Skeletal muscle cell (primary cell): ENCODE measurements at regions not wholly inside any gene's neighbourhood (a gene's known extent, or its start where the extent isn't known, plus 50 kb on each side); places are given as distances from the start of the nearest gene placed in this dataset.
"Not testable (repeated sequence)": the region's sequence is repeated elsewhere in the genome, so short reads cannot be mapped to it uniquely, and the experiment has no call there.

ENCODE experiments used
- DNase-seq: peaks from one replicate; pipeline ENCODE4 v3.0.0-alpha.2; 2010; ENCODE audit warnings: low read depth
- H3K4me3 ChIP-seq: 2 replicates; pipeline ENCODE4 v1.5.1; 2011; ENCODE audit warnings: low read depth, mild to moderate bottlenecking, control low read depth, low read length, moderate library complexity

GRCh38 chr7:12921751-12922345 lies 234.4 kb downstream of the ARL4A start:
- no peak overlapping the region for H3K4me3 ChIP-seq

GRCh38 chr7:12923971-12924370 lies 236.5 kb downstream of the ARL4A start:
- H3K4me3 ChIP-seq: no peak overlapping the region
- no peak for DNase-seq

More at GRCh38 chr7:12921751-12922345, 234.4 kb downstream of the ARL4A start:
- no peak for DNase-seq

GRCh38 chr7:12926206-12926605 lies 238.8 kb downstream of the ARL4A start:
- DNase-seq: no peak
- no peak overlapping the region for H3K4me3 ChIP-seq

- DNase-seq: no peak
- no peak overlapping the region for H3K4me3 ChIP-seq
Observed at GRCh38 chr7:12927635-12928434, 240.4 kb downstream of the ARL4A start.

- H3K4me3 ChIP-seq: no peak overlapping the region
- DNase-seq: no peak
Observed at GRCh38 chr7:12929476-12930140, 242.2 kb downstream of the ARL4A start.

- no peak for DNase-seq
- H3K4me3 ChIP-seq: no peak overlapping the region
Observed at GRCh38 chr7:12930534-12930933, 243.1 kb downstream of the ARL4A start.

- DNase-seq, H3K4me3 ChIP-seq: not testable (repeated sequence)
Observed at GRCh38 chr7:12931465-12931864, 244.0 kb downstream of the ARL4A start.

GRCh38 chr7:12939694-12940093 lies 252.3 kb downstream of the ARL4A start:
- no peak overlapping the region for H3K4me3 ChIP-seq
- DNase-seq: no peak

- H3K4me3 ChIP-seq: no peak overlapping the region
- DNase-seq: no peak
Observed at GRCh38 chr7:12941512-12941911, 254.1 kb downstream of the ARL4A start.

GRCh38 chr7:12942609-12943008 lies 255.2 kb downstream of the ARL4A start:
- DNase-seq: no peak
- H3K4me3 ChIP-seq: no peak overlapping the region

- no peak overlapping the region for H3K4me3 ChIP-seq
- no peak for DNase-seq
Observed at GRCh38 chr7:12943781-12944180, 256.3 kb downstream of the ARL4A start.

- DNase-seq: no peak
- no peak overlapping the region for H3K4me3 ChIP-seq
Observed at GRCh38 chr7:12945901-12946300, 258.5 kb downstream of the ARL4A start.

- no peak overlapping the region for H3K4me3 ChIP-seq
- DNase-seq: no peak
Observed at GRCh38 chr7:12947465-12947864, 260.0 kb downstream of the ARL4A start.

GRCh38 chr7:12949060-12949931 lies 261.9 kb downstream of the ARL4A start:
- DNase-seq: peak; percentile 70
- H3K4me3 ChIP-seq: no peak overlapping the region

GRCh38 chr7:12951397-12951801 lies 264.0 kb downstream of the ARL4A start:
- peak; percentile 58 for DNase-seq
- H3K4me3 ChIP-seq: no peak overlapping the region

- H3K4me3 ChIP-seq: no peak overlapping the region
- DNase-seq: no peak
Observed at GRCh38 chr7:12954380-12955033, 267.1 kb downstream of the ARL4A start.

GRCh38 chr7:12957487-12957886 lies 270.1 kb downstream of the ARL4A start:
- no peak for DNase-seq
- no peak overlapping the region for H3K4me3 ChIP-seq

- H3K4me3 ChIP-seq: no peak overlapping the region
- no peak for DNase-seq
Observed at GRCh38 chr7:12961910-12962480, 274.6 kb downstream of the ARL4A start.

GRCh38 chr7:12963435-12963834 lies 276.0 kb downstream of the ARL4A start:
- DNase-seq: no peak
- H3K4me3 ChIP-seq: no peak overlapping the region
